ENCODE measurements at regions not wholly inside any gene's neighbourhood (a gene's known extent, or its start where the extent isn't known, plus 50 kb on each side); places are given as distances from the start of the nearest gene placed in this dataset.

GRCh38 chr13:95375706-95376105 lies 74.5 kb upstream of the ABCC4 start:
- TF ChIP-seq ESRRG (CRISPR knock-in tag; IDR thresholded peaks at IDR 0.05) = no peak
- TF ChIP-seq BACH2 (CRISPR knock-in tag; IDR thresholded peaks at IDR 0.05; ENCODE audit: borderline replicate concordance) = no peak
- no peak for TF ChIP-seq OSR1 (CRISPR knock-in tag; IDR thresholded peaks at IDR 0.05)
- TF ChIP-seq CSRNP3 (CRISPR knock-in tag; IDR thresholded peaks at IDR 0.05) = no peak
- TF ChIP-seq ISL1 (CRISPR knock-in tag; IDR thresholded peaks at IDR 0.05) = no peak
- no peak for TF ChIP-seq POU6F1 (CRISPR knock-in tag; IDR thresholded peaks at IDR 0.05; ENCODE audit: borderline replicate concordance, low read depth)
- no peak for TF ChIP-seq ZNF565 (CRISPR knock-in tag; conservative IDR thresholded peaks at IDR 0.05; ENCODE audit: low read depth)
- TF ChIP-seq ZNF70 (CRISPR knock-in tag; IDR thresholded peaks at IDR 0.05) = no peak
- ATAC-seq = no peak

- no peak for ATAC-seq
Measured at GRCh38 chr13:95378603-95379002, 77.4 kb upstream of the ABCC4 start.

More at GRCh38 chr13:95378603-95379002, 77.4 kb upstream of the ABCC4 start:
- no peak for TF ChIP-seq ZNF565 (CRISPR knock-in tag; conservative IDR thresholded peaks at IDR 0.05; ENCODE audit: low read depth)
- TF ChIP-seq BACH2 (CRISPR knock-in tag; IDR thresholded peaks at IDR 0.05; ENCODE audit: borderline replicate concordance) = no peak
- no peak for TF ChIP-seq OSR1 (CRISPR knock-in tag; IDR thresholded peaks at IDR 0.05)
- TF ChIP-seq CREB5 (CRISPR knock-in tag; IDR thresholded peaks at IDR 0.05; ENCODE audit: low read depth) = no peak
- no peak for TF ChIP-seq GLIS3 (CRISPR knock-in tag; IDR thresholded peaks at IDR 0.05)
- no peak for TF ChIP-seq ISL1 (CRISPR knock-in tag; IDR thresholded peaks at IDR 0.05)
- no peak for TF ChIP-seq ZFP3 (CRISPR knock-in tag; IDR thresholded peaks at IDR 0.05)
- no peak for TF ChIP-seq POU6F1 (CRISPR knock-in tag; IDR thresholded peaks at IDR 0.05; ENCODE audit: borderline replicate concordance, low read depth)
- no peak for TF ChIP-seq ZFP30 (CRISPR knock-in tag; IDR thresholded peaks at IDR 0.05)
- TF ChIP-seq TCF4 (CRISPR knock-in tag; IDR thresholded peaks at IDR 0.05; ENCODE audit: borderline replicate concordance) = no peak
- no peak for TF ChIP-seq PATZ1 (CRISPR knock-in tag; IDR thresholded peaks at IDR 0.05; ENCODE audit: borderline replicate concordance)
- no peak for TF ChIP-seq CSRNP3 (CRISPR knock-in tag; IDR thresholded peaks at IDR 0.05)
- no peak for TF ChIP-seq ZNF8 (CRISPR knock-in tag; IDR thresholded peaks at IDR 0.05)
- TF ChIP-seq RARB (CRISPR knock-in tag; IDR thresholded peaks at IDR 0.05) = no peak
- no peak for TF ChIP-seq ZC3H10 (CRISPR knock-in tag; IDR thresholded peaks at IDR 0.05)
- TF ChIP-seq CSDC2 (CRISPR knock-in tag; IDR thresholded peaks at IDR 0.05) = no peak
- no peak for TF ChIP-seq PPARA (CRISPR knock-in tag; IDR thresholded peaks at IDR 0.05; ENCODE audit: borderline replicate concordance)
- no peak for TF ChIP-seq TOX (CRISPR knock-in tag; IDR thresholded peaks at IDR 0.05; ENCODE audit: borderline replicate concordance)
- no peak for TF ChIP-seq ARNTL (CRISPR knock-in tag; IDR thresholded peaks at IDR 0.05; ENCODE audit: borderline replicate concordance, low read depth)
- TF ChIP-seq TSHZ2 (CRISPR knock-in tag; IDR thresholded peaks at IDR 0.05) = no peak

Data from SK-N-SH treated with all-trans-retinoic acid at 6 μM for 48 hours (cell line).